Heart left ventricle (tissue), 16 donors: ENCODE measurements at regions not wholly inside any gene's neighbourhood (a gene's known extent, or its start where the extent isn't known, plus 50 kb on each side); places are given as distances from the start of the nearest gene placed in this dataset.

Experiments
- ATAC-seq, 4 donors: fragments of 200-7000 bp; cut with Tn5 transposase; one replicate each; pipeline ENCODE4 v1.9.1; 2020 to 2022; ENCODE audit warnings: moderate library complexity in 4 of 4, mild to moderate bottlenecking in 3 of 4, moderate number of reproducible peaks in 1 of 4
- DNase-seq, 5 donors: peaks; one replicate each; pipeline ENCODE4 v3.0.0-alpha.2; 2020
- H3K27ac ChIP-seq, 12 donors: fragments of 200-600 bp; sonication (generic) in 4 of 12; one replicate each; pipeline versions ENCODE4 v1.5.0 to v1.8.0; 2016 to 2022; ENCODE audit warnings: mild to moderate bottlenecking in 2 of 12
- H3K27me3 ChIP-seq, 9 donors: fragments of 200-600 bp; sonication (generic) in 2 of 9; one replicate each; pipeline versions ENCODE4 v1.5.1 to v1.8.0; 2016 to 2022; ENCODE audit warnings: mild to moderate bottlenecking in 3 of 9
- H3K36me3 ChIP-seq, 9 donors: fragments of 200-600 bp; sonication (generic) in 2 of 9; one replicate each; pipeline versions ENCODE4 v1.5.0 to v1.8.0; 2018 to 2022; ENCODE audit warnings: mild to moderate bottlenecking in 2 of 9
- H3K4me1 ChIP-seq, 12 donors: fragments of 200-600 bp; sonication (generic) in 4 of 12; one replicate each; pipeline versions ENCODE4 v1.5.0 to v1.8.0; 2016 to 2022; ENCODE audit warnings: mild to moderate bottlenecking in 3 of 12
- H3K4me3 ChIP-seq, 12 donors: fragments of 200-600 bp; sonication (generic) in 4 of 12; one replicate each; pipeline versions ENCODE4 v1.5.0 to v1.8.0; 2017 to 2022; ENCODE audit warnings: mild to moderate bottlenecking in 9 of 12, moderate library complexity in 4 of 12
- H3K9me3 ChIP-seq, 12 donors: fragments of 200-600 bp; sonication (generic) in 4 of 12; one replicate each; pipeline versions ENCODE4 v1.5.0 to v1.8.0; 2016 to 2022; ENCODE audit warnings: mild to moderate bottlenecking in 1 of 12
- POLR2A ChIP-seq, 2 donors: fragments of 450-650 bp; IDR thresholded peaks; one replicate each; pipeline ENCODE4 v1.6.1; 2017; ENCODE audit warnings: antibody characterized with exemption in 2 of 2, mild to moderate bottlenecking in 2 of 2, moderate library complexity in 2 of 2
- WGBS, 4 donors: extraction: QIAGEN DNeasy Blood & Tissue Kit in 2 of 4; methylation state at CpG; one replicate each; pipeline versions ENCODE4 v1.1.5 to v1.1.7; 2013 to 2018; 5-methylcytosine and 5-hydroxymethylcytosine counted together
- intact Hi-C, 10 donors: fragments of 100-400 bp; cut with DNase I; formaldehyde crosslinking; loops; one replicate each; pipeline versions ENCODE4 v1.11.1 to v1.14.2; 2022
- TF ChIP-seq, protein P1 (sequence below), 12 donors: fragments of 200-600 bp; sonication (generic) in 4 of 12; IDR thresholded peaks; one replicate each; pipeline versions ENCODE4 v1.5.0 to v1.8.0; 2018 to 2022; ENCODE audit warnings: antibody characterized with exemption in 12 of 12, mild to moderate bottlenecking in 5 of 12
- donor health status: ischemic (EF 13 %, LVEDD 7.1; RV severe dilation, severe dysfunction).
- donor health status: healthy with polysubstance abuse.
- donor health status: DM: no; HTN: yes; CAD: no.
- donor health status: DM: no; HTN: no; CAD: no.
- donor health status: ischemic (EF 25% LVEDD 6.9; RV normal size, moderate dysfunction).
- donor health status: ischemic (EF 25% LVEDD 5.7; RV mildly dilated, moderate dysfunction).
- donor health status: healthy.
- donor health status: DM: yes; HTN: yes; CAD: no.
- donor health status: ischemic (EF 35%, LVEDD 5.7; RV mildly dilated, moderate dysfunction).
- donor health status: nonischemic (EF 11% LVEDD 7.7; RV severe dilation, severe dysfunction).
- donor health status: DM: yes; HTN: yes; CAD: no.
- donor health status: PGD.
- donor health status: ischemic (EF 29% LVEDD 5.4; RV normal size, mild dysfunction).
- donor health status: nonischemic (EF 23%, LVEDD 6.1; RV moderate dilation, normal function).

DNA sequence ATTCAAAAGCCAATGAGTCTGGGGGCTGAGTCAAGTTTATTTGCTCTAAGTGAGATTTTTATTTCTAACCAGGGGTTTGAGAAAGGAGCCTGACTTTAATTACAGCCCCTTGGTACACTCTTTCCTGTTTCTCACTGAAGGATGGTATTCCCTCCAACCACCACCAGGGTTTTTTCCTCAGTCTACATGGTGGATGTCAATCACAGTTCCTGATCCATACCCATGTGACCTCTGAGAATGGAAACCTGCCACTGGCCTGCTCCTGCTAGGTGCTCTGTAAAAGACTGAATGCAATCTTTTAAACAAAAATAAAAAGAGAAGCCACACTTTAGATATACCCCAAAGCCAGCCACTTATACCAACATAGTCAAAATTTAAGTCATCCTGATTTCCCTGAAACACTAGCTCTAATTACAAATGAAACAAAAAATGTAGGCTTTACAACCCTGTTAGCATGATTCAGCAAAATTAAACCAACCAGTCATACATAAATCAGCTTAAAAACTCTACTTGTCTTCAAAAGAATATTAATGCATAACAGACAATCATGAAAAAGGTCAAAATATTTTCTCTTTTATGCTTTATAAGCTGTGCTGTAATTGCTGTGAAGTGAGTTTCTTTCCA is 112.1 kb upstream of the NWD2 start:
- intact Hi-C loops: no loop called here

DNA sequence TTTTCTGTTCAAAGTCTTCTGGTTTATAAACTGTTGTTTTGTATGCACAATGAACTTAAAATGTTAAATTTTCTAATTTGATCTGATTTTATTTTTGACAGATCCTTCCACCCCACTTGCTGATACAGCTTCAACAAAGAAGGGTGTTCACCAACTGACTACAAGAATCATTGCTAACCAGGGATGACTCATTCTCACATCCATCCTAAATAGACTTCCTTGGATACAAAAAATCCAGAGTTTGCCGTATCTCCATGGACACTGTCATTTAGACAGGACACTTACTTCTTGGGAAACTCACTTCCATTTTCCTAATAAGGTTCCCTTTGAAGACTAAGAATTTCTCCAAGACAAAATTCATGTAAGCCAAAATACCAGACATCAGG is 111.6 kb upstream of the NWD2 start:
- Histone ChIP-seq H3K4me3 (no peak overlapping the region), H3K27me3 (no peaks in the 10 kb centered on the region), H3K36me3 (no peaks in the 10 kb centered on the region), H3K27ac (no peak overlapping the region), H3K4me1 (no peaks in the 10 kb centered on the region), H3K9me3 (no peaks in the 10 kb centered on the region)
- no peak for TF ChIP-seq POLR2A (IDR thresholded peaks at IDR 0.05)
- TF ChIP-seq, protein P1, sequence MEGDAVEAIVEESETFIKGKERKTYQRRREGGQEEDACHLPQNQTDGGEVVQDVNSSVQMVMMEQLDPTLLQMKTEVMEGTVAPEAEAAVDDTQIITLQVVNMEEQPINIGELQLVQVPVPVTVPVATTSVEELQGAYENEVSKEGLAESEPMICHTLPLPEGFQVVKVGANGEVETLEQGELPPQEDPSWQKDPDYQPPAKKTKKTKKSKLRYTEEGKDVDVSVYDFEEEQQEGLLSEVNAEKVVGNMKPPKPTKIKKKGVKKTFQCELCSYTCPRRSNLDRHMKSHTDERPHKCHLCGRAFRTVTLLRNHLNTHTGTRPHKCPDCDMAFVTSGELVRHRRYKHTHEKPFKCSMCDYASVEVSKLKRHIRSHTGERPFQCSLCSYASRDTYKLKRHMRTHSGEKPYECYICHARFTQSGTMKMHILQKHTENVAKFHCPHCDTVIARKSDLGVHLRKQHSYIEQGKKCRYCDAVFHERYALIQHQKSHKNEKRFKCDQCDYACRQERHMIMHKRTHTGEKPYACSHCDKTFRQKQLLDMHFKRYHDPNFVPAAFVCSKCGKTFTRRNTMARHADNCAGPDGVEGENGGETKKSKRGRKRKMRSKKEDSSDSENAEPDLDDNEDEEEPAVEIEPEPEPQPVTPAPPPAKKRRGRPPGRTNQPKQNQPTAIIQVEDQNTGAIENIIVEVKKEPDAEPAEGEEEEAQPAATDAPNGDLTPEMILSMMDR (IDR thresholded peaks at IDR 0.05): no peak
- ATAC-seq (no peak), DNase-seq (no peak)
- intact Hi-C loops: no loop called here
- 73 to 88% (median 76%) methylated on average over 1 of the region's 1 CpG for WGBS, 4 donors

More for the DNA sequence above, 112.1 kb upstream of the NWD2 start:
- Histone ChIP-seq H3K4me3 (no peak overlapping the region), H3K36me3 (no peaks in the 10 kb centered on the region), H3K27me3 (no peaks in the 10 kb centered on the region), H3K4me1 (no peaks in the 10 kb centered on the region), H3K9me3 (no peaks in the 10 kb centered on the region), H3K27ac (no peak overlapping the region)
- DNase-seq (no peak), ATAC-seq (no peak)
- no peak for TF ChIP-seq POLR2A (IDR thresholded peaks at IDR 0.05)
- TF ChIP-seq, protein P1 (IDR thresholded peaks at IDR 0.05): peak in 2 of 12 donors; percentile 12 to 14

DNA sequence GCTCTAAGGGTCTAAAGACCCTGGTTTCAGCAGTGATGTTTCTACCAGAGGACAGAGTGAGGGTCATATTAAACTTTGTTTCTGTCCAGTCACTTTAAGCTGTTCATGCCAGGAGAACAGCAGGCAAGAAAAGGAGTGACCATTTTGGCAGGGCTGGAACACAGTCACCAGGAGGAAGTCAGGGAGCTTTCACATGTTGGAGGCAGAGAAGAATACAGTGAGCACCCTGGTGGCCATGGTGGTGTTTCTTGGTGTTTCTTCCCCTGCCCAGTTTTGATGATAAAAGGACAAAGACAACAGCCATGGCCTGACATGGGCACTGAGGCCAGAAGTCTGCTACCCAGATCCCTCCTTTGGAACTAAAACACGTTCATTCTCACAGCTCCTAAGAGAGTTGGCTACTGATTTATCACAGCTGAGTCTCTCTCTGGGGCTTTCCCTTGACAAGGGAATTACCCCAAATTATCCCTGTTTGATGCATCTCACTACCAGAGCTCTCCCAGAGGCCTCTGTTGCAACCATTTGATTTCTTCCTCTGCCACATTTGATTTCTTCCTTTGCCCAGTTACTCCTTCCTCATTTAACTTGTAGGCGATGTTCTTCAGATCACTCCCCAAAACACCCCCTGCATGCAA is 106.4 kb upstream of the NWD2 start:
- intact Hi-C loops: no loop called here
- Histone ChIP-seq H3K9me3 (peaks cover 0 to 8% (median 0%) of the 10 kb centered on the region in 12 donors), H3K4me3 (no peak overlapping the region), H3K4me1 (no peaks in the 10 kb centered on the region), H3K36me3 (no peaks in the 10 kb centered on the region), H3K27ac (no peak overlapping the region), H3K27me3 (no peaks in the 10 kb centered on the region)
- DNase-seq: no peak
- ATAC-seq: no peak
- WGBS, 4 donors: 72 to 87% (median 81%) methylated on average over 2 of the region's 2 CpGs
- TF ChIP-seq POLR2A (IDR thresholded peaks at IDR 0.05): no peak
- TF ChIP-seq, protein P1 (IDR thresholded peaks at IDR 0.05): no peak

DNA sequence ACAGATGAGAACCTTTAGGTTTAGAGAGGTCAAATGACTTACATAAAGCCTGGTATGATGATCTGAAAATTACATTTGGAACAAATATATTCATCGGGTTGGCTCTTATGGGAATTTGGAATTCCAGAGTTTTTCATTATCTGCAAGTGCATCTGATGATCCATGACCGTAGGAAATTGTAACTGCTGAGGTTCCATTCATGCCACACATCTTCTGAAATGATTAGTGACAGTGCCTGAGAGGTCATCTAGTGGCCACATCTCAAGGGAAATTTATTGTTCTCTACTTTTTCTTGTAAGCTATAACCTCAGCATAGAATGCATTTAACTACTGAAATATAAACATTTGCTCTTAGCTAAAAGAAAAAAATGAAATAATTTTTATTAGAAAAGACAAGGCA is 105.8 kb upstream of the NWD2 start:
- no peak overlapping the region for H3K27ac ChIP-seq
- intact Hi-C loops: no loop called here
- TF ChIP-seq POLR2A (IDR thresholded peaks at IDR 0.05): no peak
- TF ChIP-seq, protein P1 (IDR thresholded peaks at IDR 0.05): no peak
- peaks cover 0 to 8% (median 0%) of the 10 kb centered on the region in 12 donors for H3K9me3 ChIP-seq
- 36 to 56% (median 51%) methylated on average over 2 of the region's 2 CpGs for WGBS, 4 donors
- H3K4me1 ChIP-seq: no peaks in the 10 kb centered on the region
- H3K4me3 ChIP-seq: no peak overlapping the region
- no peaks in the 10 kb centered on the region for H3K27me3 ChIP-seq
- DNase-seq: no peak
- ATAC-seq: no peak
- H3K36me3 ChIP-seq: no peaks in the 10 kb centered on the region
